GM12864 (cell line): ENCODE measurements at regions not wholly inside any gene's neighbourhood (a gene's known extent, or its start where the extent isn't known, plus 50 kb on each side); places are given as distances from the start of the nearest gene placed in this dataset.

Source experiments
- DNase-seq: peaks from one replicate; pipeline ENCODE4 v3.0.0-alpha.2; 2011; ENCODE audit warnings: low read depth
- H3K4me3 ChIP-seq: 2 replicates; pipeline ENCODE4 v1.5.1; 2011; ENCODE audit warnings: mild to moderate bottlenecking, low read depth, low read length, control low read depth
- TF ChIP-seq, protein P1 (sequence below): IDR thresholded peaks from 2 replicates; pipeline ENCODE4 v1.5.1; 2011; ENCODE audit warnings: low read depth, mild to moderate bottlenecking, moderate library complexity, low read length, control low read depth, inconsistent platforms; ENCODE audit errors: missing control alignments

DNA sequence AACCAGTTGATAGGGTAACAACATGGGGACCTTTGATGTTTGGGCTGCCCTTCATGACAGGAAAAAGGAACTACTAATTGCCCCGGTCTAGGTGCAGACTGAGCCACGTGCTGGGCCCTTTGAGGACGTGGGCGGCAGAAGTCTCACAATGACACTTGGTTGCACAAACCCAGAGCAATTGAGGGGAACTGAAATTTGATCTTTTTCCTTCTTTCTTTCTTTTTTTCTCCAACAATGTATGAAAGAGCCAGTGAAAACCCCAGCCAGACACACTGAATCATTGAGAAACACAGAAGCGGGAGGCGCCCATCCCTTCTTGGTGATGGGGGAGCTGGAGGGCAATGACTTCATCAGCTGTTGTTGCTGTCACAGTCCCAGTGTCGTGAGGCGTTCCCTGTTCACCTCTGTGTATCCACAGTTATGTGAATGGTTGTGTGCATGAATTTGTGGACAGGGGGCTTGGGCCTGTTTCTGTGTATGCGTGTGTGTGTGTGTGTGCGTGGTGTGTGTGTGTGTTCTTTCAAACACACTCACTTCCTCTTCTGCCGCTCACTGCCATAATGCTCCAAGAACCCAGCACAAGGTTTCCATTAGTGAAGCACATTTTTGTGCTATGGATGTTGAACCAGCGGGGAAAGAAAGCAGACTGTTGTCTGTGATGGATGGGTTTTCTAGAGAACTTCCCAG lies 137.5 kb upstream of the CCND2 start:
- TF ChIP-seq, protein P1, sequence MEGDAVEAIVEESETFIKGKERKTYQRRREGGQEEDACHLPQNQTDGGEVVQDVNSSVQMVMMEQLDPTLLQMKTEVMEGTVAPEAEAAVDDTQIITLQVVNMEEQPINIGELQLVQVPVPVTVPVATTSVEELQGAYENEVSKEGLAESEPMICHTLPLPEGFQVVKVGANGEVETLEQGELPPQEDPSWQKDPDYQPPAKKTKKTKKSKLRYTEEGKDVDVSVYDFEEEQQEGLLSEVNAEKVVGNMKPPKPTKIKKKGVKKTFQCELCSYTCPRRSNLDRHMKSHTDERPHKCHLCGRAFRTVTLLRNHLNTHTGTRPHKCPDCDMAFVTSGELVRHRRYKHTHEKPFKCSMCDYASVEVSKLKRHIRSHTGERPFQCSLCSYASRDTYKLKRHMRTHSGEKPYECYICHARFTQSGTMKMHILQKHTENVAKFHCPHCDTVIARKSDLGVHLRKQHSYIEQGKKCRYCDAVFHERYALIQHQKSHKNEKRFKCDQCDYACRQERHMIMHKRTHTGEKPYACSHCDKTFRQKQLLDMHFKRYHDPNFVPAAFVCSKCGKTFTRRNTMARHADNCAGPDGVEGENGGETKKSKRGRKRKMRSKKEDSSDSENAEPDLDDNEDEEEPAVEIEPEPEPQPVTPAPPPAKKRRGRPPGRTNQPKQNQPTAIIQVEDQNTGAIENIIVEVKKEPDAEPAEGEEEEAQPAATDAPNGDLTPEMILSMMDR, result no peak
- no peak overlapping the region for H3K4me3 ChIP-seq
- peak; percentile 85 for DNase-seq

DNA sequence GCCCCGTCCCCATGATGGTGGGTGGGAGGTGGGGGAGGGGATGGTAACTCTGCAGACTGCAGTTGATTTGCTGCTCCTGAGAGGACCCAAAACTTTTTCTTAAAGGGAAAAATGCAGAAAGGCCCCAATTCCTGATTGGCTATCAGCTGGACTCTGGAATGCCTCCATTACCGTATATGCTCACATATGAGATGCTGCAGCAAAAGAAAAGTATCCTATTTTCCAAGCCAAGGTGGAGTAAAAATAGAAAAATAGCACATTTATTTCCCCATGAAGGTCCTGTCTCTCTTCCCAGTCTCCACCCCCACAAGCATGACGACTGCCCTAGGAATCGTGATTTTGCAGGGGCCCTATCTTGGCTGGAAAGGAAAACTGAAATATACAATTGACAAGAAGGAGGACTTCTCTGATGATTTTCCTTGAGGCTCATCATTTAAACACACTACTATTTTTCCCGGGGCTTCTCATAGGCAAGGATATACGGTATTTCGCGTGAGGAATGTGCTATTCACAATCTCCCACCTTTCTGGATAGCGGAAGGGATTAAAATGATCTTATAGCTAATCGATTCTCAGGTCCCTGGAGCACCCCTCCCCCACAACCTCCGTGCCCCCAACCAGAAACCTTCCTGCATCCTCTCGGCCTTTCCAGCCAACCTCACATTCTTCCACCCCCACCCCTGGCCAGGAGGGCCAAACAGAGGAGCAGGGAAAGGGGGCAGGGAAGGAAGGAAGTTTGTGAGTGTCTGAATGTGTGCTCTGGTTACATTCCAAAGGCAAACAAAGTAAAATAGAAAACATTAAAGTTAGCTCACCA lies 138.9 kb upstream of the CCND2 start:
- no peak for DNase-seq
- TF ChIP-seq, protein P1, result no peak
- no peak overlapping the region for H3K4me3 ChIP-seq

DNA sequence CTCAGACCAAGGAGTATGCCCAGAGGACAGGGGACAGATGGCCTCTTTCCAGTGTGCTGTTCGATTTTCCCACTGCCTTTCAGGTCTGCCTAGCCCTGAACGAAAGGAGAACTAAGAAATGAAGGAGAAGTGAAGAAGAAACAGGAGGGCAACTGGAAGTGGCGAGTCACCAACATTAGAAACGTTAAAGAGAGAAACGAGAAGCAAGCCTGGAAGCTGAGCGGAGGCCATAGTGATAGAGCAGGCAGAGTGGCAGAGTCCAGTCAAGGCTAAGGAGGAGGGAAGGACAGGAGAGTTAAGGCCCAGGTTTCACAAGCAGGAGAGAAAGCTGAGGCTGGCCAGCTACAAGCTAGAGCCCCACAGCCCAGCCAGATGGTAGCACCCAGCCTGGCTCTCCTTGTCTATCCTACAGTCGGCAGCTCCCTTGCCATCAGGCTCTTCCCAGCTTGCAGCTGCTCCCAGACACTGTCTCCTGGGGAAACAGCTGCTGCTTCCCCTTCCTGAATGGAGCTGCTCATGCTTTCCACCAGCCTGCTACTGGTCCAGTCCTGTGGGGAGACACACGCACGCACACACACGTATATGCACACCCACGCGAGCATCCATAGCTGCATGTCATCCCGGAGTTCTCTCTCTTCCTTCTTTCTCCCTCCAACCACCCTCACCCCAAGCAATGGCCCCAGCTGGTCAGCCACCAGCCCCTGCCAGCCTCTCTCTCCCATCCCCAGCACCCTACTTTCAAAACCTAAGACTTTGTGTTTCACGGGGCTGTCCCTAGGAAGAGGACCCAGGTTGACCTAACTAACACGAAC lies 139.7 kb upstream of the CCND2 start:
- no peak for DNase-seq
- TF ChIP-seq, protein P1, result no peak
- no peak overlapping the region for H3K4me3 ChIP-seq

DNA sequence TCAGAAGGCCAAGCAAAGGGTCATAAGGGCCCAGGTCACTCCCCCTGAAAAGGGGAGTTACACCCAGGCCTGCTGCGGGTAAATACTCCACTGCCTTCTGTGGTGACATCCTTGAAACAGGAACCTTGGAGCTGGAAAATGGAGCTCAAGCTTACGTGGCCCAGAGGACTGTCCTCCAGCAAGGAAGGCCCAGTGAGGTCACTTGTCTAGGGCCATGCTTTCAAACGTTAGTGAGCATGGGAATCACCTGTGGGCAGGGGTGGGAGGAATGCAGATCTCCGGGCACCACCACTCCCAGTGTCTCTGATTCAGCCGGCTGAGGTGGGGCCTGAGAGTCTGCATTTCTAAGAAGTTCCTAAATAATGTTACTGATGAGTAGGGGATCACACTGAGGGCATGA lies 140.5 kb upstream of the CCND2 start:
- no peak overlapping the region for H3K4me3 ChIP-seq
- no peak for DNase-seq
- TF ChIP-seq, protein P1, result no peak

DNA sequence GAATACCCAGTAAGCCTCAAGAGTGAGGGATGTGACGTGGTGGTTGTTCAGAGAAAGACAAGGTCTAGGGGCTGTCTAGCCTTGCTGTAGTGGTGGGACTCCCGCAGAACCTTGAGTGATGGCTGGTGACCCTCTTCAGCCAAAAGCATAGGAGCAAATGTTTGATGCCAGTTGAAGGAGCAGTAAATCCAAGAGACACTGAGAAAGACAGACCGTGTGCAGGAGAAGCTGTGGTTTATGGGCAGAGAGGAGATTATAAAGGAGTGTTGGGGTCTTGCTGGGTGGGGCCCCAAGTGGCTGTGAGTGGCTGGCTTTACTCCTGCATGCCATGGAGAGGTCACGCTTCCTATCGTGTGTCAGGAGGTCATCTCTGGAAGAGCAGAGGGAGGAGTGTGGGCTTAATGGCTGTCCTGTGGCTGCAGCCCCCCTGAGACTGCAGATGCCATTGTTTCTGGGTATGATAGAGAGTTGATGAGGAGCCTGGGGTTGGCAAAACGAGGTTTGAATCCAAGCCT lies 152.0 kb upstream of the CCND2 start:
- H3K4me3 ChIP-seq, result no peak overlapping the region
- TF ChIP-seq, protein P1, result no peak
- no peak for DNase-seq

DNA sequence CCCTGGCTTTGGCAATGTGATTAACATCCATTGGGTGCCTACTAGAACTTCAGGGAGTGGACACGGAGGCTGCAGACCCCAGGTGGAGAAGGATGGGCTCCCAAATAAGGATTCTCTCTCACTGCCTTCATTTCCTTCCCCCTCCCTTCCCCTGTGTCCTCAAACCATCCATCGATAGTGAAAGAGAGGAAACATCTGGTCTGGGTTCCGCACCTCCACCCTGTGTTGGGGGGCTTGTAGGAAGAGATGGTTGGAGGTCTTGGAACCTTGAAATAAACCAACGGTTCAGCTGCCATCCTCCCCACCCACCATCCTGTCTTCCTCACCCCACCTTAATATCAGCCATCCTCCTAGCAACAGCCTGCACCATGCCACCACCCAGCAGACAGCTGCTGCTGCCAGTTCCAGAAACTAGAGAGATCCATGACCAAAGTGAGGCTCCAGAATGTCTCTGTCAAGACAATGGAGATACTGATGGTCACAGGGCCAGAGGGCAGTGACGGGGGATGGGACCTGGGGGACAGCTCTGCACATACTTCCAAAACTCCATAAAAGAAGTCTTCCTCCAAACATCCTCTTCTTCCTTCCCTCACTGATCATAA lies 153.1 kb upstream of the CCND2 start:
- DNase-seq, result no peak
- H3K4me3 ChIP-seq, result no peak overlapping the region
- TF ChIP-seq, protein P1, result no peak
